Prostate gland (tissue), 2 donors: ENCODE measurements at regions not wholly inside any gene's neighbourhood (a gene's known extent, or its start where the extent isn't known, plus 50 kb on each side); places are given as distances from the start of the nearest gene placed in this dataset.

Experiments used
- DNase-seq: peaks from one replicate; pipeline ENCODE4 v3.0.0-alpha.2; 2019; ENCODE audit warnings: low spot score
- H3K27ac ChIP-seq, 2 donors: fragments of 200-600 bp; sonication (generic); 2 replicates each; pipeline ENCODE4 v1.5.1; 2017 to 2019
- H3K27me3 ChIP-seq: fragments of 200-600 bp; sonication (generic); replicated peaks from 2 replicates; pipeline ENCODE4 v1.5.1; 2019; ENCODE audit not compliant: insufficient read depth
- H3K36me3 ChIP-seq, 2 donors: fragments of 200-600 bp; sonication (generic); 1 replicate in 1 of 2; 2 replicates in 1 of 2; pipeline versions ENCODE4 v1.5.1 to v1.8.1; 2017 to 2019
- H3K4me1 ChIP-seq: fragments of 200-600 bp; sonication (generic); replicated peaks from 2 replicates; pipeline ENCODE4 v1.5.1; 2019
- H3K4me3 ChIP-seq, 2 donors: fragments of 200-600 bp; sonication (generic); 2 replicates each; pipeline ENCODE4 v1.5.1; 2017 to 2019
- H3K9me3 ChIP-seq: fragments of 200-600 bp; sonication (generic); 2 replicates; pipeline ENCODE4 v1.5.1; 2017
- POLR2A ChIP-seq: fragments of 450-650 bp; IDR thresholded peaks from one replicate; pipeline ENCODE4 v1.6.1; 2016; ENCODE audit warnings: antibody characterized with exemption, mild to moderate bottlenecking
- POLR2AphosphoS5 ChIP-seq: sonication (generic); formaldehyde crosslinking; IDR thresholded peaks from one replicate; pipeline ENCODE4 v1.6.1; 2017; ENCODE audit warnings: antibody characterized with exemption
- WGBS: methylation state at CpG from one replicate; pipeline ENCODE4 v1.1.5; 2018; 5-methylcytosine and 5-hydroxymethylcytosine counted together
- intact Hi-C: fragments of 100-400 bp; cut with DNase I; formaldehyde crosslinking; loops from one replicate; pipeline ENCODE4 v1.14.2; 2022
- TF ChIP-seq, protein P1 (sequence below), 4 experiments: fragments of 200-600 bp in 2 of 4; fragments of 450-650 bp in 2 of 4; sonication (generic) in 2 of 4; IDR thresholded peaks; 1 replicate in 3 of 4; 2 replicates in 1 of 4; pipeline ENCODE4 v1.5.1; 2016 to 2019; ENCODE audit warnings: antibody characterized with exemption in 4 of 4, mild to moderate bottlenecking in 2 of 4, moderate library complexity in 2 of 4

DNA sequence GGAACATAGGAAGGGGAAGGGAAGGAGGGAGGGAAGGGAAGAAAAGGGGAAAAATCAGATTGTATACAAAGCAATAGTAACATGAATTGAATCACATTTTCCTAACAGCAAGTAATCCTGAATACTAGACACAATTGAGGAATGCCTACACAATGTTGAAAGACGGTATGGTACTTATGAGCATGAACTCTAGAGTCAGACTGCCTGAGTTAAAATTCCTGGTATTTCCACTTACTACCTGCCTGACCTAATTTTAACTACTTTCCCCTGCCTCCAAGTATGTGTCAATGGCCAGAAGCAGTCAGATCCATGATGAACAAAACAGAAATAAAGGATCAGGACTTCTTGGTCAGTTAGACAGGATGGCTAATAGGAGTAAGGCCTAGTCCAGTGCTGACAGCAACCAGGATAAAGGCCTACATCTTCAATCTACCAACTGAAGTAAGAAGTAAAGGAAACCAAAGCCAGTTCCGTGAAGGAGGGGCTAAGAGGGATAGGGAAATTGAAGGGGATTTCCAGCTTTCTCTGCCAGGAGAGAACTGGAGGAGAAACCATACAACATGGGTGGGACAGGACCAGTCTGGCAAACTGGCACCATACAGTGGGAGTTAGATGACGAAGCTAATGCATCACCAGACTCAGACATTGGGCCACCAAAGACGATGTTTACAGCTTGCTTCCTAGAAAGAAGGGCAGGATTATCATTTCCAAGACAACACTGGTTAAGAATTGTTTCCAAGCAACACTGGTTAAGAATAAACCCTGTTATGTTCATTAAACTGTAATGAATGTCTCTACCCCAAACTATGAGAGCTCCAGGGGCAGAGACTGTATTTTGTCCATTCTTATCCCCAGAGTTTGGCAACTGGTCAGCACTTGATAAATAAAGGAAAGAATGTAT is 151.6 kb upstream of the UBE2E2 start:
- Histone ChIP-seq H3K4me1 (no peaks in the 10 kb centered on the region), H3K9me3 (no peaks in the 10 kb centered on the region), H3K27me3 (no peaks in the 10 kb centered on the region), H3K4me3 (no peak overlapping the region), H3K27ac (no peak overlapping the region), H3K36me3 (no peaks in the 10 kb centered on the region)
- 97% methylated on average over 4 of the region's 4 CpGs for WGBS
- intact Hi-C loops, result no loop called here
- TF ChIP-seq POLR2A (no peak), POLR2AphosphoS5 (no peak)
- TF ChIP-seq, protein P1, sequence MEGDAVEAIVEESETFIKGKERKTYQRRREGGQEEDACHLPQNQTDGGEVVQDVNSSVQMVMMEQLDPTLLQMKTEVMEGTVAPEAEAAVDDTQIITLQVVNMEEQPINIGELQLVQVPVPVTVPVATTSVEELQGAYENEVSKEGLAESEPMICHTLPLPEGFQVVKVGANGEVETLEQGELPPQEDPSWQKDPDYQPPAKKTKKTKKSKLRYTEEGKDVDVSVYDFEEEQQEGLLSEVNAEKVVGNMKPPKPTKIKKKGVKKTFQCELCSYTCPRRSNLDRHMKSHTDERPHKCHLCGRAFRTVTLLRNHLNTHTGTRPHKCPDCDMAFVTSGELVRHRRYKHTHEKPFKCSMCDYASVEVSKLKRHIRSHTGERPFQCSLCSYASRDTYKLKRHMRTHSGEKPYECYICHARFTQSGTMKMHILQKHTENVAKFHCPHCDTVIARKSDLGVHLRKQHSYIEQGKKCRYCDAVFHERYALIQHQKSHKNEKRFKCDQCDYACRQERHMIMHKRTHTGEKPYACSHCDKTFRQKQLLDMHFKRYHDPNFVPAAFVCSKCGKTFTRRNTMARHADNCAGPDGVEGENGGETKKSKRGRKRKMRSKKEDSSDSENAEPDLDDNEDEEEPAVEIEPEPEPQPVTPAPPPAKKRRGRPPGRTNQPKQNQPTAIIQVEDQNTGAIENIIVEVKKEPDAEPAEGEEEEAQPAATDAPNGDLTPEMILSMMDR (IDR thresholded peaks at IDR 0.05), result no peak
- DNase-seq, result no peak

DNA sequence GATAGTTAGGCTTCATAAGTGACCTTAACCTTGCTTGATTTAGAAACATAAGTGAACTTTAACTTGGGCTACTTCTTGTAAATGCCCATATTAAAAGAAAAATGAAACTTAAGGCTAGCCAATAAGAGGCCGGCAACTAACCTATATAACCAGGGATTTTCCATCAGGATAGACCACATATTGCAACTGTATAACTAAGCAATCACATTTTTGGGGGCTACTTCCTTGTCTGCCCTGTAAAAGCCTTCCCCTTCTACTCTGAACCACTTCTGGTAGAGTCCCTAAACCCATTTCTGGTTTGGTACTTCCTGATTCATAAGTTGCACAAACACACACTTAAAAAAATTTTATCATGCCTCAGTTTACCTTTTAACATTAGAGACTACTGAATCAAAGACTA is 150.9 kb upstream of the UBE2E2 start:
- WGBS, result 90% methylated on average over 1 of the region's 1 CpG
- H3K27ac ChIP-seq, result no peak overlapping the region

DNA sequence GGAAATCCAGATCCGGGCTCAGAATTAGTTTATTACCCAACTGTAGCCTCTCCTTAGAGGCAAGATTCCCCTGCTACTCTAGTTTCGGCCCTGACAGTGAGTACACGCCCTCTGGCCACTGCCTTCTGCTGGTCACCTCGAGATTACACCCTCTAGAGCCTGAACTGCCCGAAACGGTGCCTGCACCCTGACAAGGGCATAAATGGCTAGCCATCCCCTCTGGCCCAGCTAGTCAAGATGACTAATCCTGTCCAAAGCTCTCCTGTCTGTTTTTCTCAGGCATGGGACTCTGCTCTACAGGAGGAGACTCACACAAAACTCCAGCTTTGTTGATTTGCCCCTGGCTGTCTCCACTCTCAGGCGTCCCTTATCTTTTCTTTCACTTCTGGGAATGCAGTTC is 150.5 kb upstream of the UBE2E2 start:
- no peaks in the 10 kb centered on the region for H3K27me3 ChIP-seq
- WGBS, result 85% methylated on average over 7 of the region's 7 CpGs
- H3K36me3 ChIP-seq, result no peaks in the 10 kb centered on the region
- H3K27ac ChIP-seq, result no peak overlapping the region
- no peak for DNase-seq
- H3K4me1 ChIP-seq, result no peaks in the 10 kb centered on the region
- TF ChIP-seq POLR2AphosphoS5, result no peak
- no peak overlapping the region for H3K4me3 ChIP-seq
- no peaks in the 10 kb centered on the region for H3K9me3 ChIP-seq
- intact Hi-C loops, result no loop called here

More for the DNA sequence above, 150.9 kb upstream of the UBE2E2 start:
- Histone ChIP-seq H3K4me1 (no peaks in the 10 kb centered on the region), H3K36me3 (no peaks in the 10 kb centered on the region), H3K27me3 (no peaks in the 10 kb centered on the region), H3K9me3 (no peaks in the 10 kb centered on the region), H3K4me3 (no peak overlapping the region)
- TF ChIP-seq POLR2A, result no peak
- TF ChIP-seq, protein P1 (IDR thresholded peaks at IDR 0.05), result no peak
- TF ChIP-seq POLR2AphosphoS5, result no peak
- DNase-seq, result no peak
- intact Hi-C loops, result no loop called here

DNA sequence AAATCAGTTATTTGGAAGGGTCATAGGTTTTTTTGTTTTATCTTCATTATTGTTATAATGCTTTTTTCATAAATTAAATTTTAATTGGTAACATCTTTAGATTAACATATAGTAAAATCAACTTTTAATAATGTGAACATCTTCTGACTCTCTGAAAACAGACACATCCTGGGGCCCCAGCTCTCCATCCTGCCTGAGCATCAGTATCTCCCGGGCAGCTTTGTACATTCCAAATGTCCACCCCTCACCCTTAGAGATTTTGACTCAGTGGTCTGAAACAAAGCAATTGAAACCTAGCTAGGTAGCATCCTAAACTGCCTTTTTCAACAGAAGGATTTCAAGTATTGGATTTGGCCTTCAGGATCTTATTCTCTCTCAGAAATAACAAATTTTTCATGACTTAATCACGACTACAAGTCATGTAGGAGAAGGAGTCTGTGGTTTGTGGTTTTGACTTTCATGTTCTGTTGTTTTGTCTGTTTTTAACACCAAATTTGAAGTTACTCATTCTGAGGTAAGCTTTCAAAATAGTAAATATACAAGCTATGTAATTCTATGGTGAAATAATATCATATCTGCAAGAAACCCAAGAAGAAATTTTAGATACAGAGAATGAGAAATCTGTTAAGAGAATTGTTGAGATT is 147.3 kb upstream of the UBE2E2 start:
- H3K9me3 ChIP-seq, result no peaks in the 10 kb centered on the region
- WGBS, result 77% methylated on average over 2 of the region's 2 CpGs
- H3K4me3 ChIP-seq, result no peak overlapping the region
- H3K36me3 ChIP-seq, result no peaks in the 10 kb centered on the region
- TF ChIP-seq POLR2A (no peak), POLR2AphosphoS5 (no peak)
- TF ChIP-seq, protein P1 (IDR thresholded peaks at IDR 0.05), result no peak
- intact Hi-C loops, result no loop called here
- no peaks in the 10 kb centered on the region for H3K4me1 ChIP-seq
- no peak for DNase-seq
- no peak overlapping the region for H3K27ac ChIP-seq
- H3K27me3 ChIP-seq, result no peaks in the 10 kb centered on the region

DNA sequence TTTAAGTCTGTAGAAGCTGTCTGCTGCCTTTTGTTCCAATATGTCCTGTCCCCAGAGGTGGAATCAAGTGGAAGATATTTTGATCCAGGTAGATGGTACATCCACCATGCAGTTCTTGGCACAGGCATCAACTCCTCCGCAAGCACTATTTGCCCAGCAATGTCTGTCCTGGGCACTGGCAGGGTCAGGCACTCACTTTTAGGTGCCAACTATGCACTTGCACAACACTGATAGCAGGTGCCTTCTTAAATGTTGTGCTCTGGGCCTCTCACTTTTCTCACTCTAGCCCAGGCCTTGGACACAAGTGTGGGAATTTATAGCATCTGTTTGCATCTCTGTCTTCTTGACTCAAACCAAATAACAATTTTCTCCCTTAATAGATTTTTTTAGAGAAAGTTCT is 140.5 kb upstream of the UBE2E2 start:
- intact Hi-C loops, result no loop called here
- no peak for TF ChIP-seq POLR2AphosphoS5
- TF ChIP-seq, protein P1 (IDR thresholded peaks at IDR 0.05), result no peak
- TF ChIP-seq POLR2A, result no peak
- 71% methylated on average over 1 of the region's 1 CpG for WGBS

More for the DNA sequence above, 140.5 kb upstream of the UBE2E2 start:
- DNase-seq, result no peak
- Histone ChIP-seq H3K36me3 (no peaks in the 10 kb centered on the region), H3K27ac (no peak overlapping the region), H3K9me3 (no peaks in the 10 kb centered on the region), H3K4me1 (no peaks in the 10 kb centered on the region), H3K27me3 (no peaks in the 10 kb centered on the region), H3K4me3 (no peak overlapping the region)
